A549 (cell line): ENCODE measurements at regions not wholly inside any gene's neighbourhood (a gene's known extent, or its start where the extent isn't known, plus 50 kb on each side); places are given as distances from the start of the nearest gene placed in this dataset.

Source experiments
- ATAC-seq, 2 experiments: fragments of 200-7000 bp in 1 of 2; fragments of >200 bp in 1 of 2; cut with Nextera tagmentation in 1 of 2; cut with Tn5 transposase in 1 of 2; 3 replicates each; pipeline versions ENCODE4 v1.8.0 to v1.9.1; 2018 to 2020; ENCODE audit warnings: mild to moderate bottlenecking in 1 of 2, moderate library complexity in 1 of 2
- CTCF ChIA-PET: fragments of 300-600 bp; sonication (Branson Sonifier 250); formaldehyde crosslinking; extraction: SDS; loops from one replicate; lab custom pipeline; 2021; ENCODE audit warnings: antibody characterized with exemption, inconsistent platforms; lab: Yijun Ruan, JAX
- POLR2A ChIA-PET: fragments of 350-600 bp; formaldehyde crosslinking; extraction: SDS; loops from one replicate; lab custom pipeline; 2021; ENCODE audit warnings: antibody characterized with exemption, inconsistent platforms; lab: Yijun Ruan, JAX
- DNase-seq, 2 experiments: peaks; one replicate each; pipeline versions ENCODE4 v3.0.0 to v3.0.0-alpha.2; 2011 to 2016; ENCODE audit warnings: low read depth in 1 of 2, low spot score in 1 of 2
- FAIRE-seq: peaks from 2 replicates; lab custom pipeline; 2011; peaks lifted over from hg19 to GRCh38; lab: Jason Lieb, UNC
- H3K27ac ChIP-seq, 2 experiments: fragments of >200 bp; sonication (Bioruptor Twin); formaldehyde crosslinking; 3 replicates each; pipeline ENCODE4 v1.5.1; 2016 to 2017
- H3K4me1 ChIP-seq: fragments of >200 bp; sonication (Bioruptor Twin); formaldehyde crosslinking; 3 replicates; pipeline ENCODE4 v1.6.1; 2016
- H3K4me2 ChIP-seq: fragments of >200 bp; sonication (Bioruptor Twin); formaldehyde crosslinking; 3 replicates; pipeline ENCODE4 v1.6.1; 2016
- H3K4me3 ChIP-seq: fragments of >200 bp; sonication (Bioruptor Twin); formaldehyde crosslinking; 3 replicates; pipeline ENCODE4 v1.5.1; 2016
- H3K9me3 ChIP-seq: fragments of >200 bp; sonication (Bioruptor Twin); formaldehyde crosslinking; 3 replicates; pipeline ENCODE4 v1.6.1; 2016
- BCL3 ChIP-seq: fragments of >200 bp; sonication (Bioruptor Twin); formaldehyde crosslinking; IDR thresholded peaks from 3 replicates; pipeline ENCODE4 v1.6.1; 2016
- CHD4 ChIP-seq: fragments of 200-600 bp; sonication (generic); IDR thresholded peaks from 2 replicates; pipeline ENCODE4 v1.6.1; 2016; ENCODE audit warnings: antibody characterized with exemption, mild to moderate bottlenecking, borderline replicate concordance
- EHMT2 ChIP-seq: fragments of 200-600 bp; sonication (generic); IDR thresholded peaks from 2 replicates; pipeline ENCODE4 v1.6.1; 2016; ENCODE audit warnings: antibody characterized with exemption, low read depth, mild to moderate bottlenecking, moderate library complexity
- HDAC2 ChIP-seq: fragments of 200-600 bp; sonication (generic); IDR thresholded peaks from 2 replicates; pipeline ENCODE4 v1.6.1; 2016
- HOXA7 ChIP-seq: fragments of 250-450 bp; sonication (Bioruptor Pico); IDR thresholded peaks from 2 replicates; pipeline ENCODE4 v1.5.0; 2020; ENCODE audit warnings: mild to moderate bottlenecking, moderate library complexity
- HOXB13 ChIP-seq: fragments of 250-450 bp; sonication (Bioruptor Pico); IDR thresholded peaks from 2 replicates; pipeline ENCODE4 v1.5.0; 2020; ENCODE audit warnings: low read depth, mild to moderate bottlenecking, moderate library complexity
- HOXB5 ChIP-seq: fragments of 250-450 bp; sonication (Bioruptor Pico); IDR thresholded peaks from 2 replicates; pipeline ENCODE4 v1.5.0; 2020; ENCODE audit warnings: mild to moderate bottlenecking, moderate library complexity
- KDM5A ChIP-seq: fragments of 200-600 bp; sonication (generic); IDR thresholded peaks from 2 replicates; pipeline ENCODE4 v1.6.1; 2016; ENCODE audit warnings: antibody characterized with exemption, mild to moderate bottlenecking
- MAZ ChIP-seq: fragments of 150-350 bp; IDR thresholded peaks from 2 replicates; pipeline ENCODE4 v1.6.1; 2014; ENCODE audit warnings: antibody characterized with exemption, low read depth, low read length, borderline replicate concordance
- RCOR1 ChIP-seq: fragments of 150-350 bp; IDR thresholded peaks from 2 replicates; pipeline ENCODE4 v1.6.1; 2014; ENCODE audit warnings: antibody characterized with exemption, low read length, low read depth
- RNF2 ChIP-seq: fragments of 200-600 bp; sonication (generic); IDR thresholded peaks from 2 replicates; pipeline ENCODE4 v1.6.1; 2016; ENCODE audit warnings: low read depth, mild to moderate bottlenecking, antibody characterized with exemption, moderate library complexity, borderline replicate concordance
- SMC3 ChIP-seq: fragments of >200 bp; sonication (Bioruptor Twin); formaldehyde crosslinking; IDR thresholded peaks from 3 replicates; pipeline ENCODE4 v1.6.1; 2018; ENCODE audit warnings: inconsistent platforms
- TP53 ChIP-seq: fragments of 250-450 bp; sonication (Bioruptor Pico); IDR thresholded peaks from 2 replicates; pipeline ENCODE4 v1.5.0; 2021; ENCODE audit warnings: mild to moderate bottlenecking, moderate library complexity
- ZSCAN20 ChIP-seq: fragments of 250-450 bp; sonication (Bioruptor Pico); IDR thresholded peaks from 2 replicates; pipeline ENCODE4 v1.8.0; 2022; ENCODE audit warnings: mild to moderate bottlenecking, moderate library complexity
- WGBS: methylation state at CpG from one replicate; pipeline ENCODE4 v1.1.6; 2017; ENCODE audit errors: missing lambda C conversion rate; 5-methylcytosine and 5-hydroxymethylcytosine counted together
- TF ChIP-seq, protein P1 (sequence below): IDR thresholded peaks from 2 replicates; pipeline ENCODE4 v1.6.1; 2012
- TF ChIP-seq, protein P2 (sequence below): fragments of 250-450 bp; sonication (Bioruptor Pico); IDR thresholded peaks from 2 replicates; pipeline ENCODE4 v1.5.0; 2021; ENCODE audit warnings: mild to moderate bottlenecking, moderate library complexity, borderline replicate concordance
- TF ChIP-seq, protein P3 (sequence below): fragments of >200 bp; sonication (Bioruptor Twin); formaldehyde crosslinking; IDR thresholded peaks from 2 replicates; pipeline ENCODE4 v1.6.1; 2016
- TF ChIP-seq, protein P4 (sequence below): IDR thresholded peaks from 2 replicates; pipeline ENCODE4 v1.6.1; 2012; ENCODE audit warnings: low read depth, borderline replicate concordance

DNA sequence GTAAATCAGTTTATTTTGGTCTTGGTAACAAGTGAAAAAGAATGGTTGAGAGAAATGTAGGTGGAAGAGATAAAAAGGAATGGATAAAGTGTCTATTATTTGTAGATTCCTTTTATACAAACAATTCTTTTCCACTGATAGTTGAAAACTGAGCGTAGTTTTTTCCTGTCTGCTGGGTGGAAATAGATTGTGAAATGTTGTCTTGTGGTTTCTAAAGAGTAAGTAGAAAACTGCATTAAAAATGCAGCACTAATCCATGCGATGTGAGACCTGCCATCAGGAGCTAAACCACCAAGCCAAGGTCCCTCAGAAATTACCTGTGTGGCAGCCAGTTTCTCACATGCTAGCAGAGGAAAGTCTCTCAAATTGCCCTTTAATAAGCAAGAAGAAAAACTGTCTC is 103.2 kb upstream of the SLC44A3 start:
- ChIA-PET CTCF (no interaction called here), POLR2A (no interaction called here)
- H3K4me3 ChIP-seq: no peak overlapping the region
- no peak for FAIRE-seq
- peaks cover 19% of the 10 kb centered on the region for H3K4me1 ChIP-seq
- WGBS: 96% methylated on average over 2 of the region's 2 CpGs
- no peak overlapping the region for H3K27ac ChIP-seq
- H3K9me3 ChIP-seq: no peaks in the 10 kb centered on the region
- H3K4me2 ChIP-seq: no peak overlapping the region
- ATAC-seq: no peak
- TF ChIP-seq RNF2: no peak
- TF ChIP-seq HOXA7 (CRISPR knock-in tag): no peak
- no peak for TF ChIP-seq KDM5A
- no peak for DNase-seq

DNA sequence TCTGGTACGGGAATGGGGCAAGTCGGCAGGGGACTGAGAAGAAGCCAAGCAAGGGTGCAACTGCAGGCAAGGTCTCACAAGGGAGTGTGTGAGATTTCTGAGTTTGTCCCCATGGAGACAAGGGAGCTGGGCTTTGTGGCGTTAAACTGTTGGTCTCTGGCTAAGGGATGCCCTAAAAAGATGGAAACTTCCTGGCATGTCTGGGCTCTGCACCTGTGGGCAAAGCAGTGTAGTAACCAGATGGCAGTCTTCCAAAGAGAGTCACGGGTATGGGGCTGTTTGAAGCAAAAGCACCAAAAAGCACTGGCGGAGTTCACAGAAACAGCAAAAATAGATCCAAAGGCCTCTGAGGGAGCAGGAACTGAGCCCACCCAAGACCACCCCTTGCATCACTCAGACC is 104.8 kb upstream of the SLC44A3 start:
- Histone ChIP-seq H3K9me3 (no peaks in the 10 kb centered on the region), H3K4me1 (peaks cover 17% of the 10 kb centered on the region), H3K27ac (peak overlapping the region in 1 of 2 experiments; percentile 84; a peak in 3 of 6 replicates), H3K4me2 (no peak overlapping the region), H3K4me3 (no peak overlapping the region)
- DNase-seq (no peak), FAIRE-seq (no peak), ATAC-seq (no peak)
- WGBS: 93% methylated on average over 5 of the region's 5 CpGs
- CTCF ChIA-PET: interaction anchor here (2.2 kb wide), 1 partner anchor 17 kb away, joined by 9 read pairs; no protein-coding TSS in a partner anchor
- POLR2A ChIA-PET: no interaction called here
- TF ChIP-seq HDAC2: no peak
- no peak for TF ChIP-seq CHD4
- TF ChIP-seq, protein P1, sequence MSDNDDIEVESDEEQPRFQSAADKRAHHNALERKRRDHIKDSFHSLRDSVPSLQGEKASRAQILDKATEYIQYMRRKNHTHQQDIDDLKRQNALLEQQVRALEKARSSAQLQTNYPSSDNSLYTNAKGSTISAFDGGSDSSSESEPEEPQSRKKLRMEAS: no peak
- no peak for TF ChIP-seq TP53
- no peak for TF ChIP-seq MAZ
- TF ChIP-seq HOXB5 (CRISPR knock-in tag): no peak
- TF ChIP-seq, protein P2, sequence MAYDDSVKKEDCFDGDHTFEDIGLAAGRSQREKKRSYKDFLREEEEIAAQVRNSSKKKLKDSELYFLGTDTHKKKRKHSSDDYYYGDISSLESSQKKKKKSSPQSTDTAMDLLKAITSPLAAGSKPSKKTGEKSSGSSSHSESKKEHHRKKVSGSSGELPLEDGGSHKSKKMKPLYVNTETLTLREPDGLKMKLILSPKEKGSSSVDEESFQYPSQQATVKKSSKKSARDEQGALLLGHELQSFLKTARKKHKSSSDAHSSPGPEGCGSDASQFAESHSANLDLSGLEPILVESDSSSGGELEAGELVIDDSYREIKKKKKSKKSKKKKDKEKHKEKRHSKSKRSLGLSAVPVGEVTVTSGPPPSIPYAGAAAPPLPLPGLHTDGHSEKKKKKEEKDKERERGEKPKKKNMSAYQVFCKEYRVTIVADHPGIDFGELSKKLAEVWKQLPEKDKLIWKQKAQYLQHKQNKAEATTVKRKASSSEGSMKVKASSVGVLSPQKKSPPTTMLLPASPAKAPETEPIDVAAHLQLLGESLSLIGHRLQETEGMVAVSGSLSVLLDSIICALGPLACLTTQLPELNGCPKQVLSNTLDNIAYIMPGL (CRISPR knock-in tag): no peak
- no peak for TF ChIP-seq BCL3
- TF ChIP-seq HOXB13: no peak
- no peak for TF ChIP-seq EHMT2
- TF ChIP-seq, protein P3, sequence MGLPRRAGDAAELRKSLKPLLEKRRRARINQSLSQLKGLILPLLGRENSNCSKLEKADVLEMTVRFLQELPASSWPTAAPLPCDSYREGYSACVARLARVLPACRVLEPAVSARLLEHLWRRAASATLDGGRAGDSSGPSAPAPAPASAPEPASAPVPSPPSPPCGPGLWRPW: no peak
- no peak for TF ChIP-seq ZSCAN20

DNA sequence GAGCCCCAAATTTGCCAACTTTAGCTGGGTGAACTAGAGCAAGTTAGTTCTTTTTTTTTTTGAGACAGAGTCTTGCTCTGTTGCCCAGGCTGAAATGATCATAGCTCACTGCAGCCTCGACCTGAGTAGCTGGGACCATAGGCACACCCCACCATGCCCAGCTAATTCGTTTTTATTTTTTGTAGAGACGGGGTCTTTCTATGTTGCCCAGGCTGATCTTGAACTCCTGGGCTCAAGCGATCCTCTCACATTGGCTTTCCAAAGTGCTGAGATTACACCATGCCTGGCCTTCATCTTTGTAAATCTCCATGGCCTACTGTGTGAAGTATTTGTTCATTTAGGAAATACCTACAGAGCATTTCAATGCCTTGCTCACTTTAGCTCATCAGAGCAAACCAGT is 105.6 kb upstream of the SLC44A3 start:
- Histone ChIP-seq H3K27ac (peak overlapping the region; percentile 53 to 84; a peak in 5 of 6 replicates), H3K4me1 (peaks cover 20% of the 10 kb centered on the region), H3K9me3 (no peaks in the 10 kb centered on the region), H3K4me3 (no peak overlapping the region), H3K4me2 (no peak overlapping the region)
- 72% methylated on average over 4 of the region's 4 CpGs for WGBS
- FAIRE-seq (no peak), ATAC-seq (no peak)
- TF ChIP-seq SMC3 (no peak), RCOR1 (no peak)
- TF ChIP-seq, protein P4, sequence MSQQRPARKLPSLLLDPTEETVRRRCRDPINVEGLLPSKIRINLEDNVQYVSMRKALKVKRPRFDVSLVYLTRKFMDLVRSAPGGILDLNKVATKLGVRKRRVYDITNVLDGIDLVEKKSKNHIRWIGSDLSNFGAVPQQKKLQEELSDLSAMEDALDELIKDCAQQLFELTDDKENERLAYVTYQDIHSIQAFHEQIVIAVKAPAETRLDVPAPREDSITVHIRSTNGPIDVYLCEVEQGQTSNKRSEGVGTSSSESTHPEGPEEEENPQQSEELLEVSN: no peak
- TF ChIP-seq, all 56 proteins: peak for 0
- ChIA-PET CTCF (interaction anchor here (2.2 kb wide), 1 partner anchor 16 kb away, joined by 9 read pairs; no protein-coding TSS in a partner anchor), POLR2A (no interaction called here)
- DNase-seq: no peak
